ENCODE measurements at regions not wholly inside any gene's neighbourhood (a gene's known extent, or its start where the extent isn't known, plus 50 kb on each side); places are given as distances from the start of the nearest gene placed in this dataset.

GRCh38 chr13:43961909-43962308 lies 82.2 kb downstream of the LACC1 start:
- H3K4me3 ChIP-seq (replicated peaks in 1 of 3; ENCODE audit: insufficient read depth in 1 of 3, low read depth in 2 of 3, low read length in 3 of 3): no peak overlapping the region
- FAIRE-seq: no peak
- H3K36me3 ChIP-seq (replicated peaks in 1 of 2; ENCODE audit: control insufficient read depth in 1 of 2, insufficient read depth in 2 of 2, low read length in 2 of 2): no peaks in the 10 kb centered on the region
- no peaks in the 10 kb centered on the region for H3K4me1 ChIP-seq (ENCODE audit: insufficient read depth, low read length)
- ChIA-PET POLR2A (no interaction called here), CTCF (ENCODE audit: low intra/inter-chr PET ratio, low total read pairs) (no interaction called here)
- DNase-seq (ENCODE audit: low spot score): no peak
- no peak overlapping the region for H3K4me2 ChIP-seq (ENCODE audit: low read depth, low read length)
- BruUV-seq (replicated peaks): no TSS peak
- no peak for ATAC-seq
- no peaks in the 10 kb centered on the region for H3K79me2 ChIP-seq (ENCODE audit: insufficient read depth, low read length)
- no peak overlapping the region for H3K27ac ChIP-seq (ENCODE audit: extremely low read length, insufficient read depth, low read length)
- no peaks in the 10 kb centered on the region for H4K20me1 ChIP-seq (ENCODE audit: insufficient read depth, low read length)
- H3K27me3 ChIP-seq (ENCODE audit: control insufficient read depth in 1 of 2, insufficient read depth in 2 of 2, low read length in 2 of 2): no peaks in the 10 kb centered on the region
- no peak for TF ChIP-seq HMG20B (CRISPR knock-in tag; conservative IDR thresholded peaks at IDR 0.05)
- no peak for TF ChIP-seq ZSCAN12 (CRISPR knock-in tag; IDR thresholded peaks at IDR 0.05)
- no peak for TF ChIP-seq ZNF496 (CRISPR knock-in tag; IDR thresholded peaks at IDR 0.05; ENCODE audit: insufficient replicate concordance)
- TF ChIP-seq ZNF547 (CRISPR knock-in tag; IDR thresholded peaks at IDR 0.05): no peak
- TF ChIP-seq RARG (CRISPR knock-in tag; IDR thresholded peaks at IDR 0.05; ENCODE audit: low read depth): no peak
- no peak for TF ChIP-seq BRF2 (CRISPR knock-in tag; IDR thresholded peaks at IDR 0.05)
- TF ChIP-seq LBX2 (CRISPR knock-in tag; IDR thresholded peaks at IDR 0.05; ENCODE audit: borderline replicate concordance): no peak
- intact Hi-C loops (cut with micrococcal nuclease; ENCODE audit: unreplicated experiment): no loop called here
- no peak overlapping the region for H3K9ac ChIP-seq (ENCODE audit: insufficient read depth, low read depth, low read length)
- H3K9me3 ChIP-seq (ENCODE audit: low read length): no peaks in the 10 kb centered on the region
- in situ Hi-C loops (cut with HindIII; ENCODE audit: extremely low pct_ligation_motif_present, low pct_unique_long_range_greater_than_20kb): no loop called here
- 52% methylated on average over 4 of the region's 4 CpGs for WGBS (ENCODE audit: low lambda C conversion rate)
- H2AFZ ChIP-seq (ENCODE audit: low read length): no peak overlapping the region

GRCh38 chr13:43963726-43964125 lies 84.0 kb downstream of the LACC1 start:
- FAIRE-seq: no peak
- in situ Hi-C loops (cut with HindIII; ENCODE audit: extremely low pct_ligation_motif_present, low pct_unique_long_range_greater_than_20kb) (no loop called here), intact Hi-C loops (cut with micrococcal nuclease; ENCODE audit: unreplicated experiment) (no loop called here)

More at GRCh38 chr13:43963726-43964125, 84.0 kb downstream of the LACC1 start:
- WGBS (ENCODE audit: low lambda C conversion rate): 28% methylated on average over 4 of the region's 4 CpGs
- ATAC-seq (peak; percentile 74), DNase-seq (ENCODE audit: low spot score) (no peak)
- no peaks in the 10 kb centered on the region for H3K36me3 ChIP-seq (replicated peaks in 1 of 2; ENCODE audit: control insufficient read depth in 1 of 2, insufficient read depth in 2 of 2, low read length in 2 of 2)
- no peak overlapping the region for H3K4me3 ChIP-seq (replicated peaks in 1 of 3; ENCODE audit: insufficient read depth in 1 of 3, low read depth in 2 of 3, low read length in 3 of 3)
- TF ChIP-seq SIX1 (CRISPR knock-in tag; IDR thresholded peaks at IDR 0.05; ENCODE audit: borderline replicate concordance) (no peak), ZNF614 (CRISPR knock-in tag; IDR thresholded peaks at IDR 0.05; ENCODE audit: borderline replicate concordance) (no peak), PATZ1 (CRISPR knock-in tag; IDR thresholded peaks at IDR 0.05) (no peak), PAWR (CRISPR knock-in tag; IDR thresholded peaks at IDR 0.05; ENCODE audit: borderline replicate concordance) (no peak), ARNT (IDR thresholded peaks at IDR 0.05) (no peak), ZNF484 (CRISPR knock-in tag; IDR thresholded peaks at IDR 0.05; ENCODE audit: borderline replicate concordance, low read depth) (no peak), ZNF569 (CRISPR knock-in tag; IDR thresholded peaks at IDR 0.05; ENCODE audit: borderline replicate concordance) (no peak)
- no peaks in the 10 kb centered on the region for H3K4me1 ChIP-seq (ENCODE audit: insufficient read depth, low read length)
- CTCF ChIA-PET (ENCODE audit: low intra/inter-chr PET ratio, low total read pairs): no interaction called here
- H4K20me1 ChIP-seq (ENCODE audit: insufficient read depth, low read length): no peaks in the 10 kb centered on the region
- POLR2A ChIA-PET: no interaction called here
- H3K79me2 ChIP-seq (ENCODE audit: insufficient read depth, low read length): no peaks in the 10 kb centered on the region
- no peak overlapping the region for H3K27ac ChIP-seq (ENCODE audit: extremely low read length, insufficient read depth, low read length)
- no peak overlapping the region for H3K9ac ChIP-seq (ENCODE audit: insufficient read depth, low read depth, low read length)
- H2AFZ ChIP-seq (ENCODE audit: low read length): no peak overlapping the region
- no peaks in the 10 kb centered on the region for H3K9me3 ChIP-seq (ENCODE audit: low read length)
- no peak overlapping the region for H3K4me2 ChIP-seq (ENCODE audit: low read depth, low read length)
- H3K27me3 ChIP-seq (ENCODE audit: control insufficient read depth in 1 of 2, insufficient read depth in 2 of 2, low read length in 2 of 2): no peaks in the 10 kb centered on the region
- no TSS peak for BruUV-seq (replicated peaks)
